Activated T-helper 17 cell treated with anti-CD3 and anti-CD28 coated beads, Interleukin-2, amount 50 U/mL, for 72 hours (primary cell): ENCODE measurements at regions not wholly inside any gene's neighbourhood (a gene's known extent, or its start where the extent isn't known, plus 50 kb on each side); places are given as distances from the start of the nearest gene placed in this dataset.
"Not testable (repeated sequence)": the region's sequence is repeated elsewhere in the genome, so short reads cannot be mapped to it uniquely, and the experiment has no call there.

Experiments used
- ATAC-seq: fragments of 150-1000 bp; cut with Tn5 transposase; replicated peaks from 2 replicates; pipeline ENCODE4 v1.10.0; 2021; ENCODE audit warnings: mild to moderate bottlenecking, moderate library complexity
- H3K27ac Mint-ChIP-seq: one replicate; pipeline ENCODE4 v1.8.0; 2022; ENCODE audit warnings: mixed read lengths
- H3K27me3 Mint-ChIP-seq: one replicate; pipeline ENCODE4 v1.8.0; 2022; ENCODE audit warnings: mixed read lengths
- H3K36me3 Mint-ChIP-seq: one replicate; pipeline ENCODE4 v1.8.0; 2022; ENCODE audit warnings: low read depth, mild to moderate bottlenecking, mixed read lengths
- H3K4me1 Mint-ChIP-seq: one replicate; pipeline ENCODE4 v1.8.0; 2022; ENCODE audit warnings: mixed read lengths
- H3K4me3 Mint-ChIP-seq: one replicate; pipeline ENCODE4 v1.8.0; 2022; ENCODE audit warnings: mild to moderate bottlenecking, mixed read lengths
- H3K9me3 Mint-ChIP-seq: one replicate; pipeline ENCODE4 v1.8.0; 2022; ENCODE audit warnings: mixed read lengths

GRCh38 chr3:193119926-193120325 lies 121.1 kb upstream of the PLAAT1 start:
- no peak overlapping the region for H3K27ac Mint-ChIP-seq
- H3K36me3 Mint-ChIP-seq: no peaks in the 10 kb centered on the region
- H3K9me3 Mint-ChIP-seq: no peaks in the 10 kb centered on the region
- no peak for ATAC-seq
- peaks cover 5% of the 10 kb centered on the region for H3K27me3 Mint-ChIP-seq
- no peaks in the 10 kb centered on the region for H3K4me1 Mint-ChIP-seq
- no peak overlapping the region for H3K4me3 Mint-ChIP-seq

GRCh38 chr3:193124861-193125260 lies 116.2 kb upstream of the PLAAT1 start:
- H3K4me3 Mint-ChIP-seq: no peak overlapping the region
- H3K27me3 Mint-ChIP-seq: peaks cover 6% of the 10 kb centered on the region
- ATAC-seq: no peak
- no peaks in the 10 kb centered on the region for H3K9me3 Mint-ChIP-seq
- no peak overlapping the region for H3K27ac Mint-ChIP-seq
- H3K36me3 Mint-ChIP-seq: no peaks in the 10 kb centered on the region
- H3K4me1 Mint-ChIP-seq: no peaks in the 10 kb centered on the region

GRCh38 chr3:193129607-193130006 lies 111.4 kb upstream of the PLAAT1 start:
- no peaks in the 10 kb centered on the region for H3K9me3 Mint-ChIP-seq
- peaks cover 9% of the 10 kb centered on the region for H3K27me3 Mint-ChIP-seq
- no peaks in the 10 kb centered on the region for H3K36me3 Mint-ChIP-seq
- no peak for ATAC-seq
- no peaks in the 10 kb centered on the region for H3K4me1 Mint-ChIP-seq
- H3K4me3 Mint-ChIP-seq: no peak overlapping the region
- no peak overlapping the region for H3K27ac Mint-ChIP-seq

- Mint-ChIP-seq H3K9me3 (no peaks in the 10 kb centered on the region), H3K36me3 (no peaks in the 10 kb centered on the region), H3K4me1 (no peaks in the 10 kb centered on the region), H3K27me3 (peaks cover 9% of the 10 kb centered on the region), H3K4me3 (no peak overlapping the region), H3K27ac (no peak overlapping the region)
- no peak for ATAC-seq
Measured at GRCh38 chr3:193130576-193130975, 110.4 kb upstream of the PLAAT1 start.

- H3K9me3 Mint-ChIP-seq: no peaks in the 10 kb centered on the region
- no peak overlapping the region for H3K27ac Mint-ChIP-seq
- peaks cover 5% of the 10 kb centered on the region for H3K27me3 Mint-ChIP-seq
- ATAC-seq: no peak
- H3K4me1 Mint-ChIP-seq: no peaks in the 10 kb centered on the region
- H3K36me3 Mint-ChIP-seq: no peaks in the 10 kb centered on the region
- no peak overlapping the region for H3K4me3 Mint-ChIP-seq
Measured at GRCh38 chr3:193132241-193132640, 108.8 kb upstream of the PLAAT1 start.

GRCh38 chr3:193132964-193133363 lies 108.1 kb upstream of the PLAAT1 start:
- Mint-ChIP-seq H3K4me1 (no peaks in the 10 kb centered on the region), H3K27ac (no peak overlapping the region), H3K27me3 (peaks cover 11% of the 10 kb centered on the region), H3K36me3 (no peaks in the 10 kb centered on the region), H3K9me3 (no peaks in the 10 kb centered on the region), H3K4me3 (no peak overlapping the region)
- ATAC-seq: no peak

- no peak overlapping the region for H3K4me3 Mint-ChIP-seq
- no peak overlapping the region for H3K27ac Mint-ChIP-seq
- H3K36me3 Mint-ChIP-seq: no peaks in the 10 kb centered on the region
- no peaks in the 10 kb centered on the region for H3K4me1 Mint-ChIP-seq
- peaks cover 21% of the 10 kb centered on the region for H3K27me3 Mint-ChIP-seq
- H3K9me3 Mint-ChIP-seq: peaks cover 8% of the 10 kb centered on the region
- ATAC-seq: peak; percentile 46
Measured at GRCh38 chr3:193134856-193135255, 106.2 kb upstream of the PLAAT1 start.

- H3K27me3 Mint-ChIP-seq: peaks cover 18% of the 10 kb centered on the region
- no peaks in the 10 kb centered on the region for H3K4me1 Mint-ChIP-seq
- H3K27ac Mint-ChIP-seq: no peak overlapping the region
- H3K9me3 Mint-ChIP-seq: peaks cover 8% of the 10 kb centered on the region
- ATAC-seq: no peak
- H3K4me3 Mint-ChIP-seq: no peak overlapping the region
- H3K36me3 Mint-ChIP-seq: no peaks in the 10 kb centered on the region
Measured at GRCh38 chr3:193140381-193140780, 100.6 kb upstream of the PLAAT1 start.

- H3K4me1 Mint-ChIP-seq: no peaks in the 10 kb centered on the region
- ATAC-seq: no peak
- H3K27ac Mint-ChIP-seq: no peak overlapping the region
- no peaks in the 10 kb centered on the region for H3K36me3 Mint-ChIP-seq
- peaks cover 14% of the 10 kb centered on the region for H3K27me3 Mint-ChIP-seq
- H3K4me3 Mint-ChIP-seq: no peak overlapping the region
- H3K9me3 Mint-ChIP-seq: no peaks in the 10 kb centered on the region
Measured at GRCh38 chr3:193145248-193145647, 95.8 kb upstream of the PLAAT1 start.

- ATAC-seq: no peak
- no peaks in the 10 kb centered on the region for H3K4me1 Mint-ChIP-seq
- H3K9me3 Mint-ChIP-seq: no peaks in the 10 kb centered on the region
- no peak overlapping the region for H3K27ac Mint-ChIP-seq
- H3K4me3 Mint-ChIP-seq: no peak overlapping the region
- no peaks in the 10 kb centered on the region for H3K36me3 Mint-ChIP-seq
- peaks cover 14% of the 10 kb centered on the region for H3K27me3 Mint-ChIP-seq
Measured at GRCh38 chr3:193148688-193149473, 92.1 kb upstream of the PLAAT1 start.

- no peak for ATAC-seq
- peaks cover 14% of the 10 kb centered on the region for H3K27me3 Mint-ChIP-seq
- H3K36me3 Mint-ChIP-seq: no peaks in the 10 kb centered on the region
- H3K4me3 Mint-ChIP-seq: no peak overlapping the region
- no peaks in the 10 kb centered on the region for H3K9me3 Mint-ChIP-seq
- H3K27ac Mint-ChIP-seq: no peak overlapping the region
- no peaks in the 10 kb centered on the region for H3K4me1 Mint-ChIP-seq
Measured at GRCh38 chr3:193149998-193150397, 91.0 kb upstream of the PLAAT1 start.

GRCh38 chr3:193155044-193155781 lies 85.8 kb upstream of the PLAAT1 start:
- H3K27me3 Mint-ChIP-seq, H3K4me1 Mint-ChIP-seq, H3K4me3 Mint-ChIP-seq, ATAC-seq, H3K9me3 Mint-ChIP-seq, H3K36me3 Mint-ChIP-seq, H3K27ac Mint-ChIP-seq: not testable (repeated sequence)

- no peak for ATAC-seq
- Mint-ChIP-seq H3K27me3 (no peaks in the 10 kb centered on the region), H3K4me1 (no peaks in the 10 kb centered on the region), H3K27ac (no peak overlapping the region), H3K4me3 (no peak overlapping the region), H3K36me3 (no peaks in the 10 kb centered on the region), H3K9me3 (no peaks in the 10 kb centered on the region)
Measured at GRCh38 chr3:193157051-193157450, 84.0 kb upstream of the PLAAT1 start.

- Mint-ChIP-seq H3K4me3 (no peak overlapping the region), H3K27me3 (peaks cover 8% of the 10 kb centered on the region), H3K9me3 (no peaks in the 10 kb centered on the region), H3K36me3 (no peaks in the 10 kb centered on the region), H3K27ac (no peak overlapping the region), H3K4me1 (no peaks in the 10 kb centered on the region)
- ATAC-seq: no peak
Measured at GRCh38 chr3:193165431-193166120, 75.4 kb upstream of the PLAAT1 start.

- ATAC-seq: no peak
- no peaks in the 10 kb centered on the region for H3K9me3 Mint-ChIP-seq
- H3K4me3 Mint-ChIP-seq: no peak overlapping the region
- no peaks in the 10 kb centered on the region for H3K36me3 Mint-ChIP-seq
- H3K4me1 Mint-ChIP-seq: no peaks in the 10 kb centered on the region
- H3K27ac Mint-ChIP-seq: no peak overlapping the region
- H3K27me3 Mint-ChIP-seq: peaks cover 8% of the 10 kb centered on the region
Measured at GRCh38 chr3:193168931-193169330, 72.1 kb upstream of the PLAAT1 start.
